PC-9 (cell line): ENCODE measurements at regions not wholly inside any gene's neighbourhood (a gene's known extent, or its start where the extent isn't known, plus 50 kb on each side); places are given as distances from the start of the nearest gene placed in this dataset.

Experiments used
- BruUV-seq: library from RNA; stranded (reverse); fragments of 400-500 nt; replicated peaks from 2 replicates; lab custom pipeline; 2021; lab: Mats Ljungman, UMichigan
- CTCF ChIA-PET: fragments of 300-600 bp; sonication (Branson Sonifier 250); formaldehyde crosslinking; loops from one replicate; lab custom pipeline; 2022; ENCODE audit warnings: antibody characterized with exemption; lab: Charles Lee
- POLR2A ChIA-PET: fragments of 300-600 bp; sonication (Branson Sonifier 250); formaldehyde crosslinking; loops from one replicate; lab custom pipeline; 2022; ENCODE audit warnings: antibody characterized with exemption; ENCODE audit not compliant: unreplicated experiment; lab: Charles Lee
- DNase-seq, 2 experiments: peaks; one replicate each; pipeline versions ENCODE4 v3.0.0 to v3.0.0-alpha.2; 2015 to 2022; ENCODE audit warnings: mixed read lengths in 1 of 2
- H2AFZ ChIP-seq: fragments of 200-600 bp; sonication (generic); 2 replicates; pipeline ENCODE4 v1.8.1; 2017; ENCODE audit warnings: antibody characterized with exemption
- H3F3A ChIP-seq: fragments of 200-600 bp; sonication (generic); 2 replicates; pipeline ENCODE4 v1.8.1; 2017; ENCODE audit warnings: antibody characterized with exemption, mild to moderate bottlenecking, low read depth; ENCODE audit not compliant: insufficient read depth
- H3K27ac ChIP-seq: fragments of 200-600 bp; sonication (generic); 2 replicates; pipeline ENCODE4 v1.6.1; 2016; ENCODE audit warnings: mixed run types
- H3K27me3 ChIP-seq: fragments of 200-600 bp; sonication (generic); 2 replicates; pipeline ENCODE4 v1.6.1; 2016; ENCODE audit warnings: low read depth, mixed run types; ENCODE audit not compliant: insufficient read depth
- H3K36me3 ChIP-seq: fragments of 200-600 bp; sonication (generic); 2 replicates; pipeline ENCODE4 v1.6.1; 2016; ENCODE audit warnings: low read depth, mixed run types
- H3K4me1 ChIP-seq: fragments of 200-600 bp; sonication (generic); replicated peaks from 2 replicates; pipeline ENCODE4 v1.6.1; 2016; ENCODE audit warnings: mixed run types; ENCODE audit not compliant: insufficient read depth
- H3K4me2 ChIP-seq: fragments of 200-600 bp; sonication (generic); 2 replicates; pipeline ENCODE4 v1.6.1; 2017; ENCODE audit warnings: mixed run types
- H3K4me3 ChIP-seq: fragments of 200-600 bp; sonication (generic); 2 replicates; pipeline ENCODE4 v1.6.1; 2016; ENCODE audit warnings: mixed run types
- H3K79me2 ChIP-seq: fragments of 200-600 bp; sonication (generic); 2 replicates; pipeline ENCODE4 v1.6.1; 2017; ENCODE audit warnings: low read depth, mixed run types
- H3K9me2 ChIP-seq: fragments of 200-600 bp; sonication (generic); 2 replicates; pipeline ENCODE4 v1.8.1; 2017; ENCODE audit warnings: mild to moderate bottlenecking; ENCODE audit not compliant: insufficient read depth
- H3K9me3 ChIP-seq: fragments of 200-600 bp; sonication (generic); 2 replicates; pipeline ENCODE4 v1.8.1; 2016; ENCODE audit warnings: low read depth; ENCODE audit not compliant: insufficient read depth
- H4K20me1 ChIP-seq: fragments of 200-600 bp; sonication (generic); 2 replicates; pipeline ENCODE4 v1.8.1; 2017; ENCODE audit not compliant: insufficient read depth
- EZH2 ChIP-seq: fragments of 200-600 bp; sonication (generic); IDR thresholded peaks from 2 replicates; pipeline ENCODE4 v1.8.0; 2017; ENCODE audit warnings: antibody characterized with exemption, low read depth
- intact Hi-C: fragments of 100-400 bp; cut with micrococcal nuclease; formaldehyde crosslinking; loops from one replicate; pipeline ENCODE4 v1.10.0; 2022; ENCODE audit not compliant: unreplicated experiment
- TF ChIP-seq, protein P1 (sequence below): fragments of 200-600 bp; sonication (generic); conservative IDR thresholded peaks from 2 replicates; pipeline ENCODE4 v1.6.1; 2017; ENCODE audit warnings: mixed run types, antibody characterized with exemption, mild to moderate bottlenecking, moderate library complexity

DNA sequence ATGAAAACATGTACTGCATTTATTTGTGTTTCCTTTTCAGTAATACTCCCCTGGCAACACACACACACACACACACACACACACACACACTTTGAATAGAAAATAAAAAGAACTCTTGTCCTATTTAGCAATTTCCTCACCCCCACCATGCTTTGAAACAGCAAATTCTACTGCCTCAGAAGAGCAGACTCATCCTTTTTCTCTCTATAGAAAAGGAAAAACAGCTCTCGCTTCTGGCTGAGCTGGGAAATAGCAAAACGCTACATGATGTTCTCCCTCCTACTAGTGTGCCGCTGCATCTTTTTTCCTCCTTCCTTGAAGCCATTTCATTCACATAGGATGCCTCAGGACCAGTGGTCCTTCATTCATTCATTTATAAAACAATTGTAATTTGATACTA lies 453.6 kb downstream of the CSNK1G3 start:
- DNase-seq, result no peak
- Histone ChIP-seq H3K36me3 (no peaks in the 10 kb centered on the region), H3K9me2 (no peaks in the 10 kb centered on the region), H4K20me1 (no peaks in the 10 kb centered on the region), H3K27me3 (no peaks in the 10 kb centered on the region), H2AFZ (no peak overlapping the region), H3K4me3 (no peak overlapping the region), H3K27ac (no peak overlapping the region), H3K79me2 (no peaks in the 10 kb centered on the region), H3F3A (no peaks in the 10 kb centered on the region), H3K4me2 (no peak overlapping the region), H3K9me3 (no peaks in the 10 kb centered on the region), H3K4me1 (no peaks in the 10 kb centered on the region)
- intact Hi-C loops, result no loop called here
- no peak for TF ChIP-seq EZH2
- TF ChIP-seq, protein P1, sequence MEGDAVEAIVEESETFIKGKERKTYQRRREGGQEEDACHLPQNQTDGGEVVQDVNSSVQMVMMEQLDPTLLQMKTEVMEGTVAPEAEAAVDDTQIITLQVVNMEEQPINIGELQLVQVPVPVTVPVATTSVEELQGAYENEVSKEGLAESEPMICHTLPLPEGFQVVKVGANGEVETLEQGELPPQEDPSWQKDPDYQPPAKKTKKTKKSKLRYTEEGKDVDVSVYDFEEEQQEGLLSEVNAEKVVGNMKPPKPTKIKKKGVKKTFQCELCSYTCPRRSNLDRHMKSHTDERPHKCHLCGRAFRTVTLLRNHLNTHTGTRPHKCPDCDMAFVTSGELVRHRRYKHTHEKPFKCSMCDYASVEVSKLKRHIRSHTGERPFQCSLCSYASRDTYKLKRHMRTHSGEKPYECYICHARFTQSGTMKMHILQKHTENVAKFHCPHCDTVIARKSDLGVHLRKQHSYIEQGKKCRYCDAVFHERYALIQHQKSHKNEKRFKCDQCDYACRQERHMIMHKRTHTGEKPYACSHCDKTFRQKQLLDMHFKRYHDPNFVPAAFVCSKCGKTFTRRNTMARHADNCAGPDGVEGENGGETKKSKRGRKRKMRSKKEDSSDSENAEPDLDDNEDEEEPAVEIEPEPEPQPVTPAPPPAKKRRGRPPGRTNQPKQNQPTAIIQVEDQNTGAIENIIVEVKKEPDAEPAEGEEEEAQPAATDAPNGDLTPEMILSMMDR, result no peak
- ChIA-PET POLR2A (no interaction called here), CTCF (no interaction called here)
- no TSS peak for BruUV-seq

DNA sequence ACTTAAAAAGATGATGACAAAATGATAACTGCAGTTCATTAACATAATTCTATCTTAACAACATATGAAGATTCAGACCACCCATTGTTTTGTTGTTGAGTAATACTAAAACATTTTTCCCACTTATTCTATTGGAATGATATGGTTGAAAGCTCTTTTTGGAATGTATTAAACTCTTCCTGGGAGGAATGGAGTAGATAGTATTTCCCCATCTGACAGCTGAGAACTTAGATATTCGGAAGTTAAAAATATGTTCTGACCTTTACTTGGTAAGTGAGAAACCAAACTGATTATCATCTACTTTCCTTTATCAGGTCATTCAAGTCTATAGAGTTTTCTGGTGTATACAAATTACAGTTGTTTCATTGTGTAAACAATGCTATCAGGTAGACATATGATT lies 452.9 kb downstream of the CSNK1G3 start:
- no peak for DNase-seq
- Histone ChIP-seq H4K20me1 (no peaks in the 10 kb centered on the region), H3K36me3 (no peaks in the 10 kb centered on the region), H3K4me2 (no peak overlapping the region), H3K4me3 (no peak overlapping the region), H3K9me3 (no peaks in the 10 kb centered on the region), H3K4me1 (no peaks in the 10 kb centered on the region), H3K27ac (no peak overlapping the region), H3K9me2 (no peaks in the 10 kb centered on the region), H2AFZ (no peak overlapping the region), H3F3A (no peaks in the 10 kb centered on the region), H3K79me2 (no peaks in the 10 kb centered on the region), H3K27me3 (no peaks in the 10 kb centered on the region)
- CTCF ChIA-PET, result no interaction called here
- intact Hi-C loops, result no loop called here
- BruUV-seq, result no TSS peak
- POLR2A ChIA-PET, result no interaction called here
- TF ChIP-seq EZH2, result no peak
- TF ChIP-seq, protein P1, result no peak

DNA sequence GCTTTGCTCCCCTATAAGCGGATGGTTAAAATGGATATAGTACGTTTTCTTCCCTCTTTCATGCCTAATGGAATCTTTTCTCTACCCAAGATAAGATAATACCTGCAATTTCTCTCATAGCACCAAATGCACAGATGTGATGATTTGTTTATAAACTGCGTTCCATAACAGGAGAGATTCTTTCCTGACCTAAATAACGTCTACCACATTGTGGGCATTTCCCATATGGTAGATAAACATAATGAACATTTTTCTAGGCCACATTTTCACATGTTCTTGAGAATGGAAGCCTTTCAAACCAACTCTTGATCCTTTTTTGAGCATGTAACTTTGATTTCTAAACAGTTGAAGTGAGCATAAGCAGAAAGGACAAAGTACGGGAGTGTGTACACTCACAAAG lies 448.5 kb downstream of the CSNK1G3 start:
- Histone ChIP-seq H4K20me1 (no peaks in the 10 kb centered on the region), H3K79me2 (no peaks in the 10 kb centered on the region), H3K27me3 (no peaks in the 10 kb centered on the region), H3F3A (no peaks in the 10 kb centered on the region), H3K9me3 (no peaks in the 10 kb centered on the region), H3K27ac (no peak overlapping the region), H3K9me2 (no peaks in the 10 kb centered on the region), H3K4me3 (no peak overlapping the region), H3K4me1 (no peaks in the 10 kb centered on the region), H2AFZ (no peak overlapping the region), H3K4me2 (no peak overlapping the region), H3K36me3 (no peaks in the 10 kb centered on the region)
- no peak for DNase-seq
- BruUV-seq, result no TSS peak
- ChIA-PET POLR2A (no interaction called here), CTCF (interaction anchor here (0.6 kb wide), 1 partner anchor 1830 kb away, joined by 3 read pairs; no protein-coding TSS in a partner anchor)
- intact Hi-C loops, result no loop called here
- TF ChIP-seq, protein P1, result no peak
- no peak for TF ChIP-seq EZH2
